BJ (cell line): ENCODE measurements at regions not wholly inside any gene's neighbourhood (a gene's known extent, or its start where the extent isn't known, plus 50 kb on each side); places are given as distances from the start of the nearest gene placed in this dataset.
"Not testable (repeated sequence)": the region's sequence is repeated elsewhere in the genome, so short reads cannot be mapped to it uniquely, and the experiment has no call there.

ENCODE experiments used
- CTCF ChIA-PET: fragments of 350-600 bp; formaldehyde crosslinking; extraction: SDS; loops from one replicate; lab custom pipeline; 2021; ENCODE audit warnings: antibody characterized with exemption, inconsistent platforms; lab: Yijun Ruan, JAX
- POLR2A ChIA-PET: fragments of 300-600 bp; sonication (Branson Sonifier 250); formaldehyde crosslinking; extraction: SDS; loops from one replicate; lab custom pipeline; 2021; ENCODE audit warnings: antibody characterized with exemption; lab: Charles Lee
- DNase-seq: peaks from one replicate; pipeline ENCODE4 v3.0.0-alpha.2; 2011; ENCODE audit warnings: low read depth
- H3K27me3 ChIP-seq: 2 replicates; pipeline ENCODE4 v1.6.0; 2011; ENCODE audit warnings: low read length; ENCODE audit not compliant: control insufficient read depth, insufficient read depth
- H3K36me3 ChIP-seq: 2 replicates; pipeline ENCODE4 v1.5.1; 2011; ENCODE audit warnings: low read length; ENCODE audit not compliant: control insufficient read depth, insufficient read depth
- H3K4me3 ChIP-seq: 2 replicates; pipeline ENCODE4 v1.5.1; 2011; ENCODE audit warnings: low read depth, mild to moderate bottlenecking, control low read depth, low read length
- CTCF ChIP-seq: IDR thresholded peaks from 2 replicates; pipeline ENCODE4 v1.5.1; 2011; ENCODE audit warnings: low read depth, mild to moderate bottlenecking, control low read depth, inconsistent platforms, low read length, moderate library complexity; ENCODE audit not compliant: insufficient read depth

GRCh38 chr6:147453361-147453760 lies 55.1 kb upstream of the SAMD5 start:
- TF ChIP-seq CTCF: no peak
- H3K4me3 ChIP-seq: no peak overlapping the region
- CTCF ChIA-PET: interaction anchor here (0.8 kb wide), 1 partner anchor 35 kb away, joined by 4 read pairs; no protein-coding TSS in a partner anchor
- no peak for DNase-seq
- no peaks in the 10 kb centered on the region for H3K27me3 ChIP-seq
- POLR2A ChIA-PET: no interaction called here
- H3K36me3 ChIP-seq: no peaks in the 10 kb centered on the region

GRCh38 chr6:147454862-147455261 lies 53.6 kb upstream of the SAMD5 start:
- H3K36me3 ChIP-seq, H3K4me3 ChIP-seq, DNase-seq, H3K27me3 ChIP-seq, CTCF ChIA-PET, POLR2A ChIA-PET: not testable (repeated sequence)
